Esophagus squamous epithelium (tissue), 5 donors: ENCODE measurements at regions not wholly inside any gene's neighbourhood (a gene's known extent, or its start where the extent isn't known, plus 50 kb on each side); places are given as distances from the start of the nearest gene placed in this dataset.

ENCODE experiments used
- DNase-seq: peaks from one replicate; lab custom pipeline; 2025; lab: John Stamatoyannopoulos, UW
- H3K27ac ChIP-seq, 4 donors: fragments of 200-600 bp; sonication (generic); one replicate each; pipeline ENCODE4 v1.5.1; 2016 to 2019; ENCODE audit warnings: mild to moderate bottlenecking in 1 of 4
- H3K27me3 ChIP-seq, 4 donors: fragments of 200-600 bp; sonication (generic); 1 replicate in 3 of 4; 2 replicates in 1 of 4; pipeline versions ENCODE4 v1.5.1 to v1.6.0; 2017 to 2021; ENCODE audit warnings: antibody characterized with exemption in 1 of 4
- H3K36me3 ChIP-seq, 3 donors: fragments of 200-600 bp; sonication (generic); one replicate each; pipeline ENCODE4 v1.5.1; 2016 to 2019
- H3K4me1 ChIP-seq, 3 donors: fragments of 200-600 bp; sonication (generic); one replicate each; pipeline ENCODE4 v1.5.1; 2017 to 2019
- H3K4me3 ChIP-seq, 4 donors: fragments of 200-600 bp; sonication (generic); 1 replicate in 3 of 4; 2 replicates in 1 of 4; pipeline ENCODE4 v1.5.1; 2016 to 2019; ENCODE audit warnings: mild to moderate bottlenecking in 2 of 4, moderate library complexity in 1 of 4
- H3K9me3 ChIP-seq, 3 donors: fragments of 200-600 bp; sonication (generic); one replicate each; pipeline ENCODE4 v1.5.1; 2016 to 2019
- POLR2A ChIP-seq, 4 donors: fragments of 450-650 bp; IDR thresholded peaks; one replicate each; pipeline ENCODE4 v1.6.1; 2017; ENCODE audit warnings: antibody characterized with exemption in 4 of 4, mild to moderate bottlenecking in 4 of 4, moderate library complexity in 3 of 4
- WGBS, 2 donors: methylation state at CpG; one replicate each; pipeline ENCODE4 v1.1.5; 2018; 5-methylcytosine and 5-hydroxymethylcytosine counted together
- intact Hi-C: fragments of 100-400 bp; cut with DNase I; formaldehyde crosslinking; loops from one replicate; pipeline ENCODE4 v1.15.0; 2022
- TF ChIP-seq, protein P1 (sequence below), 6 experiments: fragments of 450-650 bp in 4 of 6; fragments of 200-600 bp in 2 of 6; sonication (generic) in 2 of 6; IDR thresholded peaks; one replicate each; pipeline ENCODE4 v1.5.1; 2016 to 2019; ENCODE audit warnings: antibody characterized with exemption in 6 of 6, mild to moderate bottlenecking in 4 of 6, moderate library complexity in 4 of 6
- donor health status: DM: yes; HTN: yes; CAD: no.

DNA sequence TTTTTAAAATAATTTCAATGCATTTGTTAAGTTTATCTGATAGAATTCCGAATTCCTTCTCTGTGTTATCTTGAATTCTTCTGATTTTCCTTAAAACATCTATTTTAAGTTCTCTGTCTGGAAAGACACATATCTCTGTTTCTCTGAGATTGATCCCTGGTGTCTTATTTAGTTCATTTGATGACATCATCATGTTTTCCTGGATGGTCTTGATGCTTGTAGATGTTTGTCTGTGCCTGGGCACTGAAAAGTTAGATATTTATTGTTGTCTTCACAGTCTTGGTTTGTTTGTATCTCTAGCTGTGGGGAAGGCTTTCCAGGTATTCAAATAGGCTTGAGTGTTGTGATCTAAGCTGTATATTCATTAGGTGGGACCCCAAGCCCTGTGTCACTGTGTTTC, 1028.8 kb downstream of the GLUD2 start:
- Histone ChIP-seq H3K9me3 (no peaks in the 10 kb centered on the region), H3K36me3 (no peaks in the 10 kb centered on the region), H3K27ac (no peak overlapping the region), H3K4me3 (no peak overlapping the region), H3K4me1 (no peaks in the 10 kb centered on the region), H3K27me3 (no peaks in the 10 kb centered on the region)
- no peak for DNase-seq
- WGBS, 2 donors: 48 to 69% methylated on average over 1 of the region's 1 CpG
- TF ChIP-seq, protein P1, sequence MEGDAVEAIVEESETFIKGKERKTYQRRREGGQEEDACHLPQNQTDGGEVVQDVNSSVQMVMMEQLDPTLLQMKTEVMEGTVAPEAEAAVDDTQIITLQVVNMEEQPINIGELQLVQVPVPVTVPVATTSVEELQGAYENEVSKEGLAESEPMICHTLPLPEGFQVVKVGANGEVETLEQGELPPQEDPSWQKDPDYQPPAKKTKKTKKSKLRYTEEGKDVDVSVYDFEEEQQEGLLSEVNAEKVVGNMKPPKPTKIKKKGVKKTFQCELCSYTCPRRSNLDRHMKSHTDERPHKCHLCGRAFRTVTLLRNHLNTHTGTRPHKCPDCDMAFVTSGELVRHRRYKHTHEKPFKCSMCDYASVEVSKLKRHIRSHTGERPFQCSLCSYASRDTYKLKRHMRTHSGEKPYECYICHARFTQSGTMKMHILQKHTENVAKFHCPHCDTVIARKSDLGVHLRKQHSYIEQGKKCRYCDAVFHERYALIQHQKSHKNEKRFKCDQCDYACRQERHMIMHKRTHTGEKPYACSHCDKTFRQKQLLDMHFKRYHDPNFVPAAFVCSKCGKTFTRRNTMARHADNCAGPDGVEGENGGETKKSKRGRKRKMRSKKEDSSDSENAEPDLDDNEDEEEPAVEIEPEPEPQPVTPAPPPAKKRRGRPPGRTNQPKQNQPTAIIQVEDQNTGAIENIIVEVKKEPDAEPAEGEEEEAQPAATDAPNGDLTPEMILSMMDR (IDR thresholded peaks at IDR 0.05): no peak
- no peak for TF ChIP-seq POLR2A (IDR thresholded peaks at IDR 0.05)
- intact Hi-C loops: no loop called here

DNA sequence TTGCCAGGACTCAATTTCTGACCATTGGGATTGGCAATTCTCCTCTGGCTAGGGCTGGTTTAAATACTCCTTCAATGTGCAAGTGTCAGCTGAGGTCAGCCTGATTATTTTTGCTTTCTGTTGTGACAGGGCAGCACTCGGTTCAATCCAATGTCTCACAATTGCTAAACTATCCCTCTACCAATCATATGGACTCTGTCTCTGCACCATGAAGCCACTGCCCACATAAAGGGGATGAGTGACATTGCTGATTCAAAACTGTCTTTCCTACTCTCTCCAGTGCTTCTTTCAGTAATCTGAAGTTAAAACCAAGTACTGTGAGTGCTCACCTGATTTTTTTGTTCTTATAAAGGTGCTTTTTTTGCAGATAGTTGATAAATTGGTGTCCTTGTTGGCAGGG, 1030.7 kb downstream of the GLUD2 start:
- no peaks in the 10 kb centered on the region for H3K9me3 ChIP-seq
- H3K4me1 ChIP-seq: no peaks in the 10 kb centered on the region
- intact Hi-C loops: no loop called here
- H3K27me3 ChIP-seq: no peaks in the 10 kb centered on the region
- no peak for TF ChIP-seq POLR2A (IDR thresholded peaks at IDR 0.05)
- TF ChIP-seq, protein P1 (IDR thresholded peaks at IDR 0.05): no peak
- DNase-seq: no peak
- 67% methylated on average over 1 of the region's 1 CpG; no CpG with 5 or more reads in 1 of the 2 donors for WGBS, 2 donors
- no peaks in the 10 kb centered on the region for H3K36me3 ChIP-seq
- no peak overlapping the region for H3K27ac ChIP-seq
- no peak overlapping the region for H3K4me3 ChIP-seq

DNA sequence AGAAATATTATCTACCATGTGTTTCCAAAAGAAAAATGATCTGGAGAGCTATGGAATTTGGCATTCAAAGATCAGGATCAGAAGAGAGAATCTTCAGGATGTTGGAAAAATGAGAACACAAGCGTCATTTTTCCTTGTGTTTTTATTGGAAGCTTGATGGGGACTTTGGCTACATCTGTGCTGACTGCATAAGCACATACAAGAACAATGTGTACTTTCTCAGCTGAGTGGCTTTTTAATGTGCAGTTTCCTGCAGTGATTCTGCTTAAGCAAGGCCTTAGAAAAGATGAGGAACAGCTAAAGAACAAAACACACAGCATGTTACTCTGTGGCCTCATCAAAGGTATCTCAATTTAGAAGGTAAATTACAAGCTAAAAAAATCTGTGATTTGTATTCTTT, 1039.9 kb downstream of the GLUD2 start:
- Histone ChIP-seq H3K36me3 (no peaks in the 10 kb centered on the region), H3K4me1 (no peaks in the 10 kb centered on the region), H3K27ac (no peak overlapping the region), H3K4me3 (no peak overlapping the region), H3K9me3 (no peaks in the 10 kb centered on the region), H3K27me3 (no peaks in the 10 kb centered on the region)
- no peak for DNase-seq
- WGBS, 2 donors: 0% methylated on average over 1 of the region's 1 CpG
- TF ChIP-seq, protein P1 (IDR thresholded peaks at IDR 0.05): no peak
- TF ChIP-seq POLR2A (IDR thresholded peaks at IDR 0.05): no peak
- intact Hi-C loops: no loop called here

GRCh38 chrX:122091571-122091970, 1044.2 kb downstream of the GLUD2 start:
- DNase-seq: no peak
- Histone ChIP-seq H3K4me1 (no peaks in the 10 kb centered on the region), H3K27ac (no peak overlapping the region), H3K36me3 (no peaks in the 10 kb centered on the region), H3K27me3 (no peaks in the 10 kb centered on the region), H3K9me3 (no peaks in the 10 kb centered on the region), H3K4me3 (no peak overlapping the region)
- TF ChIP-seq POLR2A (IDR thresholded peaks at IDR 0.05): no peak
- TF ChIP-seq, protein P1 (IDR thresholded peaks at IDR 0.05): no peak
- intact Hi-C loops: no loop called here

- no peaks in the 10 kb centered on the region for H3K27me3 ChIP-seq
- H3K27ac ChIP-seq: no peak overlapping the region
- no peaks in the 10 kb centered on the region for H3K4me1 ChIP-seq
- no peak for TF ChIP-seq POLR2A (IDR thresholded peaks at IDR 0.05)
- TF ChIP-seq, protein P1 (IDR thresholded peaks at IDR 0.05): no peak
- no peaks in the 10 kb centered on the region for H3K36me3 ChIP-seq
- intact Hi-C loops: no loop called here
- H3K9me3 ChIP-seq: no peaks in the 10 kb centered on the region
- DNase-seq: no peak
- no peak overlapping the region for H3K4me3 ChIP-seq
- WGBS, 2 donors: 72 to 88% methylated on average over 3 of the region's 3 CpGs
Measured at GRCh38 chrX:122092360-122092759, 1045.0 kb downstream of the GLUD2 start.
